ENCODE measurements at regions not wholly inside any gene's neighbourhood (a gene's known extent, or its start where the extent isn't known, plus 50 kb on each side); places are given as distances from the start of the nearest gene placed in this dataset.

DNA sequence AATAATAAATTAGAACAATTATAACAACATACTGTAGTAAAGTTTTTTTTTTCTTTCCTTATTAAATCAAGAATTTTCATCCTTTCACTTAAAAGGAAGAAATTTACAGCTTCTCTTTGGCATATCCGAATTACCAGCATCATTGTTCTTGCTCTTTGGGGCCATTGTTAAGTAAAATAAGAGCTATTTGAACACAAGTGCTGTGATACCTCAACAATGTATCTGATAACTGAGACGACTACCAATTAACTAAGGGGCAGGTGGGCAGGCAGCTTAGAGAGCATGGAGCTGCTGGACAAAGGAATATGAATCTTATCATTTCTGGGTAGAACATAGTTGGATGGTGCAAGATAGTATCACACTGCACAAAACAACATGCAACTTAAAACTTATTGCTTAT lies 719.9 kb upstream of the TMPRSS15 start:
- Histone ChIP-seq H3K4me2 (ENCODE audit: low read length) (no peak overlapping the region), H2AFZ (ENCODE audit: low read length) (no peak overlapping the region), H3K79me2 (ENCODE audit: insufficient read depth, low read depth, low read length) (no peaks in the 10 kb centered on the region), H3K4me3 (ENCODE audit: low read depth, low read length, poor library complexity, severe bottlenecking) (no peak overlapping the region), H3K4me1 (ENCODE audit: insufficient read depth, low read length, poor library complexity, severe bottlenecking) (no peaks in the 10 kb centered on the region), H3K9me3 (ENCODE audit: low read length) (peaks cover 24% of the 10 kb centered on the region; the same call in 1 of the 2 replicates), H3K36me3 (ENCODE audit: insufficient read depth, low read length) (no peaks in the 10 kb centered on the region), H3K27ac (ENCODE audit: low read depth, low read length, poor library complexity, severe bottlenecking) (no peak overlapping the region), H3K9me2 (ENCODE audit: insufficient read depth, low read length) (no peaks in the 10 kb centered on the region), H4K20me1 (ENCODE audit: insufficient read depth, low read length) (no peaks in the 10 kb centered on the region)
- no TSS peak for BruUV-seq (replicated peaks)
- no peak for DNase-seq (ENCODE audit: low spot score)
- TF ChIP-seq CTCF (conservative IDR thresholded peaks at IDR 0.05; ENCODE audit: low read length) (no peak), EZH2phosphoT487 (IDR thresholded peaks at IDR 0.05; ENCODE audit: borderline replicate concordance, low read depth, low read length) (no peak)
- intact Hi-C loops (cut with micrococcal nuclease; ENCODE audit: unreplicated experiment), result no loop called here
- ChIA-PET CTCF (ENCODE audit: unreplicated experiment) (no interaction called here), POLR2A (interaction anchor here (0.6 to 1.2 kb wide), 2 partner anchors 12 to 24 kb away, joined by 4 to 5 read pairs; no protein-coding TSS in a partner anchor)

GRCh38 chr21:19124691-19125090 lies 721.1 kb upstream of the TMPRSS15 start:
- Histone ChIP-seq H3K79me2 (ENCODE audit: insufficient read depth, low read depth, low read length) (no peaks in the 10 kb centered on the region), H3K27ac (ENCODE audit: low read depth, low read length, poor library complexity, severe bottlenecking) (no peak overlapping the region), H4K20me1 (ENCODE audit: insufficient read depth, low read length) (no peaks in the 10 kb centered on the region), H3K4me2 (ENCODE audit: low read length) (no peak overlapping the region), H3K9me2 (ENCODE audit: insufficient read depth, low read length) (no peaks in the 10 kb centered on the region), H3K9me3 (ENCODE audit: low read length) (peaks cover 26% of the 10 kb centered on the region; the same call in 1 of the 2 replicates), H3K36me3 (ENCODE audit: insufficient read depth, low read length) (no peaks in the 10 kb centered on the region), H3K4me3 (ENCODE audit: low read depth, low read length, poor library complexity, severe bottlenecking) (no peak overlapping the region), H2AFZ (ENCODE audit: low read length) (no peak overlapping the region), H3K4me1 (ENCODE audit: insufficient read depth, low read length, poor library complexity, severe bottlenecking) (no peaks in the 10 kb centered on the region)
- no peak for DNase-seq (ENCODE audit: low spot score)
- no peak for TF ChIP-seq EZH2phosphoT487 (IDR thresholded peaks at IDR 0.05; ENCODE audit: borderline replicate concordance, low read depth, low read length)
- no peak for TF ChIP-seq CTCF (conservative IDR thresholded peaks at IDR 0.05; ENCODE audit: low read length)
- intact Hi-C loops (cut with micrococcal nuclease; ENCODE audit: unreplicated experiment), result no loop called here
- ChIA-PET CTCF (ENCODE audit: unreplicated experiment) (no interaction called here), POLR2A (no interaction called here)
- no TSS peak for BruUV-seq (replicated peaks)

GRCh38 chr21:19130379-19131028 lies 726.9 kb upstream of the TMPRSS15 start:
- BruUV-seq (replicated peaks), result no TSS peak

More at GRCh38 chr21:19130379-19131028, 726.9 kb upstream of the TMPRSS15 start:
- no peak for TF ChIP-seq CTCF (conservative IDR thresholded peaks at IDR 0.05; ENCODE audit: low read length)
- TF ChIP-seq EZH2phosphoT487 (IDR thresholded peaks at IDR 0.05; ENCODE audit: borderline replicate concordance, low read depth, low read length), result no peak
- Histone ChIP-seq H3K4me2 (ENCODE audit: low read length) (no peak overlapping the region), H3K9me2 (ENCODE audit: insufficient read depth, low read length) (no peaks in the 10 kb centered on the region), H3K79me2 (ENCODE audit: insufficient read depth, low read depth, low read length) (no peaks in the 10 kb centered on the region), H3K27ac (ENCODE audit: low read depth, low read length, poor library complexity, severe bottlenecking) (no peak overlapping the region), H4K20me1 (ENCODE audit: insufficient read depth, low read length) (no peaks in the 10 kb centered on the region), H3K9me3 (ENCODE audit: low read length) (peaks cover 26% of the 10 kb centered on the region; the same call in 1 of the 2 replicates), H3K36me3 (ENCODE audit: insufficient read depth, low read length) (no peaks in the 10 kb centered on the region), H2AFZ (ENCODE audit: low read length) (no peak overlapping the region), H3K4me3 (ENCODE audit: low read depth, low read length, poor library complexity, severe bottlenecking) (no peak overlapping the region), H3K4me1 (ENCODE audit: insufficient read depth, low read length, poor library complexity, severe bottlenecking) (no peaks in the 10 kb centered on the region)
- DNase-seq (ENCODE audit: low spot score), result peak; percentile 0
- POLR2A ChIA-PET, result no interaction called here
- CTCF ChIA-PET (ENCODE audit: unreplicated experiment), result no interaction called here
- intact Hi-C loops (cut with micrococcal nuclease; ENCODE audit: unreplicated experiment), result no loop called here

Data from OCI-LY7 (cell line).